Neural progenitor cell (in vitro differentiated cells): ENCODE measurements at regions not wholly inside any gene's neighbourhood (a gene's known extent, or its start where the extent isn't known, plus 50 kb on each side); places are given as distances from the start of the nearest gene placed in this dataset.

Source experiments
- CTCF ChIP-seq: fragments of 200-600 bp; sonication (generic); IDR thresholded peaks from 2 replicates; pipeline ENCODE4 v1.5.1; 2017; ENCODE audit warnings: antibody characterized with exemption, mild to moderate bottlenecking
- EZH2 ChIP-seq: fragments of 200-600 bp; sonication (generic); IDR thresholded peaks from 2 replicates; pipeline ENCODE4 v1.6.1; 2017; ENCODE audit warnings: antibody characterized with exemption, mild to moderate bottlenecking, moderate library complexity
- EZH2phosphoT487 ChIP-seq: fragments of 200-600 bp; sonication (generic); IDR thresholded peaks from 2 replicates; pipeline ENCODE4 v1.6.1; 2017; ENCODE audit warnings: antibody characterized with exemption

GRCh38 chr4:84167093-84167492 is 332.0 kb downstream of the NKX6-1 start:
- TF ChIP-seq CTCF (no peak), EZH2 (no peak), EZH2phosphoT487 (no peak)
